Endothelial cell of umbilical vein (primary cell): ENCODE measurements at regions not wholly inside any gene's neighbourhood (a gene's known extent, or its start where the extent isn't known, plus 50 kb on each side); places are given as distances from the start of the nearest gene placed in this dataset.

Experiments used
- CTCF ChIP-seq, 2 donors: IDR thresholded peaks; 1 replicate in 1 of 2; 2 replicates in 1 of 2; pipeline ENCODE4 v1.5.1; 2011; ENCODE audit warnings: low read length in 2 of 2, mild to moderate bottlenecking in 2 of 2, moderate library complexity in 2 of 2, control low read depth in 1 of 2, inconsistent platforms in 1 of 2, low read depth in 1 of 2; ENCODE audit not compliant: insufficient read depth in 1 of 2; ENCODE audit errors: extremely low read depth in 1 of 2
- EZH2 ChIP-seq: IDR thresholded peaks from 2 replicates; pipeline ENCODE4 v1.6.1; 2012; ENCODE audit warnings: borderline replicate concordance, low read depth, mild to moderate bottlenecking, moderate library complexity, low read length, inconsistent platforms; ENCODE audit not compliant: severe bottlenecking
- JUN ChIP-seq: IDR thresholded peaks from 2 replicates; pipeline ENCODE4 v1.6.1; 2011; ENCODE audit warnings: borderline replicate concordance, low read depth; ENCODE audit not compliant: insufficient read length, insufficient read depth
- MYC ChIP-seq: IDR thresholded peaks from one replicate; pipeline ENCODE4 v1.6.1; 2011; ENCODE audit warnings: mild to moderate bottlenecking, low read depth, low read length

- TF ChIP-seq EZH2 (no peak), CTCF (IDR thresholded peaks at IDR 0.05; ENCODE audit: extremely low read depth in 1 of 2, insufficient read depth in 1 of 2, low read depth in 1 of 2, low read length in 2 of 2) (no peak), JUN (no peak), MYC (no peak)
Measured at GRCh38 chr3:150142936-150143335, 172.2 kb upstream of the PFN2 start.
